ENCODE measurements at regions not wholly inside any gene's neighbourhood (a gene's known extent, or its start where the extent isn't known, plus 50 kb on each side); places are given as distances from the start of the nearest gene placed in this dataset.
A peak's percentile ranks its signal among the peaks of the same experiment; 100 is the strongest.
"Not testable (repeated sequence)": the region's sequence is repeated elsewhere in the genome, so short reads cannot be mapped to it uniquely, and the experiment has no call there.

GRCh38 chr14:106060276-106060975, 534.0 kb downstream of the TMEM121 start (continued):
- TF ChIP-seq REST (IDR thresholded peaks at IDR 0.05; ENCODE audit: borderline replicate concordance in 1 of 2, low read depth in 1 of 2, low read length in 2 of 2) (no peak), PLRG1 (conservative IDR thresholded peaks at IDR 0.05) (no peak), CREB3 (CRISPR knock-in tag; IDR thresholded peaks at IDR 0.05) (no peak), ATM (IDR thresholded peaks at IDR 0.05; ENCODE audit: borderline replicate concordance) (no peak), SCMH1 (CRISPR knock-in tag; IDR thresholded peaks at IDR 0.05; ENCODE audit: borderline replicate concordance) (no peak)

GRCh38 chr14:106061877-106062500, 535.6 kb downstream of the TMEM121 start:
- 20% methylated on average over 5 of the region's 12 CpGs for WGBS (ENCODE audit: low lambda C conversion rate)
- H3K79me2 ChIP-seq (ENCODE audit: insufficient read depth, low read length); intact Hi-C loops (cut with micrococcal nuclease; ENCODE audit: unreplicated experiment); H3K9me3 ChIP-seq (ENCODE audit: low read length); H3K27me3 ChIP-seq (ENCODE audit: control insufficient read depth in 1 of 2, insufficient read depth in 2 of 2, low read length in 2 of 2); H4K20me1 ChIP-seq (ENCODE audit: insufficient read depth, low read length); FAIRE-seq; H3K4me2 ChIP-seq (ENCODE audit: low read depth, low read length); H3K4me3 ChIP-seq (replicated peaks in 1 of 3; ENCODE audit: insufficient read depth in 1 of 3, low read depth in 2 of 3, low read length in 3 of 3); in situ Hi-C loops (cut with HindIII; ENCODE audit: extremely low pct_ligation_motif_present, low pct_unique_long_range_greater_than_20kb); H2AFZ ChIP-seq (ENCODE audit: low read length); POLR2A ChIA-PET; H3K4me1 ChIP-seq (ENCODE audit: insufficient read depth, low read length); DNase-seq (ENCODE audit: low spot score); H3K9ac ChIP-seq (ENCODE audit: insufficient read depth, low read depth, low read length); H3K27ac ChIP-seq (ENCODE audit: extremely low read length, insufficient read depth, low read length); H3K36me3 ChIP-seq (replicated peaks in 1 of 2; ENCODE audit: control insufficient read depth in 1 of 2, insufficient read depth in 2 of 2, low read length in 2 of 2); BruUV-seq (replicated peaks); CTCF ChIA-PET (ENCODE audit: low intra/inter-chr PET ratio, low total read pairs): not testable (repeated sequence)
- TF ChIP-seq GABPB1 (CRISPR knock-in tag; IDR thresholded peaks at IDR 0.05) (peak; percentile 28; the same call in 1 of the 2 replicates), CTCF (CRISPR knock-in tag; IDR thresholded peaks at IDR 0.05) (peak; percentile 66), STAG1 (CRISPR knock-in tag; IDR thresholded peaks at IDR 0.05) (peak; percentile 51)
- ATAC-seq = peak; percentile 66; the same call in 2 of the 3 replicates

Data from HepG2 (cell line).